NCI-H69 (cell line): ENCODE measurements at regions not wholly inside any gene's neighbourhood (a gene's known extent, or its start where the extent isn't known, plus 50 kb on each side); places are given as distances from the start of the nearest gene placed in this dataset.
"Not testable (repeated sequence)": the region's sequence is repeated elsewhere in the genome, so short reads cannot be mapped to it uniquely, and the experiment has no call there.

Experiments
- DNase-seq: peaks from one replicate; lab custom pipeline; 2025; lab: John Stamatoyannopoulos, UW

DNA sequence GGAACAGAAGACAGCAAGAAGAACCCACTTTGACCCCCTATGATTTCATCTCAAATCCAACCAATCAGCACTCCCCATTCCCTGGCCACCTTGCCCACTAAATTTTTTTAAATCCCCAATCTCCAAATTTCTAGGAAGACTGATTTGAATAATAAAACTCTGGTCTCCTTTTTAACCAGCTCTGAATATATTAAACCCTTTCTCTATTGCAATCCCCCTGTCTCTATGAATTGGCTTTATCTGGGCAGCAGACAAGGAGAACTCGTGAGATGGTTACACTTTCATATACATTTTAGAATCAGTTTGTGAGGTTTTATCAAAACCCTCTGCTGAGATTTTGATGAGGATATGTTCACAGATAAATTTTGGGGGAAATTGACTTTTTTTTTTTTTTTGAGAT, 90.3 kb upstream of the TRIM24 start:
- DNase-seq: no peak

DNA sequence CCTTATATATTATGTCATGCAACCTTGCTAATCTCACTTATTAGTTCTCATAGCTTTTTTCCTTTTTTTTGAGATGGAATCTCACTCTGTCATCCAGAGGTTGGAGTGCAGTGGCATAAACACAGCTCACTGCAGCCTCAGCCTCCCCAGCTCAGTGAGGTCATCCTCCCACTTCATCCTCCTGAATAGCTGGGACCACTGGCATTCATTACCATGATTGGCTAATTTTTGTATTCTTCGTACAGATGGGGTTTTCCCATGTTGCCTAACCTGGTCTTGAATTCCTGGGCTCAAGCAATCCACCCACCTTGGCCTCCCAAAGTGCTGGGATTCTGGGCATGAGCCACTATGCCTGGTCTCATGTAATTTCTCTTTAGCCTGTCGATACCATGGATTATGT, 89.1 kb upstream of the TRIM24 start:
- DNase-seq: no peak

DNA sequence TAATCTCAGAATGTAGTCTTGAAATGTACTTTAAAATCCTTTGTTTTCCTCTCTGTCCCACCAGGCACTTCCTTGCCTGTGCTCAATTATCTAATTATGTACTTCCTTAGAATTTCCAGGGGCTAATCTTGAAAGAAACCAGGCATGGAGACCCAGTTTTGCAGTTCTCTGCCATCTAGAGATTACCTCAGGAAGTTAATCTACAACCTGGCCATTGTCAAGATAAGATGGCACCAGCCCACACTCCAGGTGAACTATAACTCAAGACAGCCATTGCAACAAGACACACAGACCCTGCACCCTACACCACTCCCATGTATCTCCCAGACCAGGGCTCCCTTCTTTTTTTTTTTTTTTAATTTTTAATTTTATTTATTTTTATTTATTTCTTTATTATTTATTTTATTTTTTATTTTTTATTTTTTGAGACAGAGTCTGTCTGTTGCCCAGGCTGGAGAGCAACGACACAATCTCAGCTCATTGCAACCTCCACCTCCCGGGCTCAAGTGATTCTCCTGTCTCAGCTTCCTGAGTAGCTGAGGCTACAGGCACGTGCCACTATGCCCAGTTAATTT, 85.9 kb upstream of the TRIM24 start:
- DNase-seq: no peak

DNA sequence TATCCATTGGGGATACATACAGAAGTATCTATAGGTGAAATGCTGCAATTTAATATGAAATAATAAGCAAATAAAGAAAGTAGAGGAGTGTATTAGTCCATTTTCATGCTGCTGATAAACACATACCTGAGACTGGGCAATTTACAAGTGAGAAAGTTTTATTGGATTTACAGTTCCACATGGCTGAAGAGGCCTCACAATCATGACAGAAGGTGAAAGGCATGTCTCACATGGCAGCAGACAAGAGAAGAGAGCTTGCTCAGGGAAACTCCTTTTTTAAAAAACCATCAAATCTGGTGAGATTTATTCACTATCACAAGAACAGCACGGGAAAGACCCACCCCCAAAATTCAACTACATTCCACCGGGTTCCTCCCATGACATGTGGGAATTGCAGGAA, 82.8 kb upstream of the TRIM24 start:
- DNase-seq: no peak

DNA sequence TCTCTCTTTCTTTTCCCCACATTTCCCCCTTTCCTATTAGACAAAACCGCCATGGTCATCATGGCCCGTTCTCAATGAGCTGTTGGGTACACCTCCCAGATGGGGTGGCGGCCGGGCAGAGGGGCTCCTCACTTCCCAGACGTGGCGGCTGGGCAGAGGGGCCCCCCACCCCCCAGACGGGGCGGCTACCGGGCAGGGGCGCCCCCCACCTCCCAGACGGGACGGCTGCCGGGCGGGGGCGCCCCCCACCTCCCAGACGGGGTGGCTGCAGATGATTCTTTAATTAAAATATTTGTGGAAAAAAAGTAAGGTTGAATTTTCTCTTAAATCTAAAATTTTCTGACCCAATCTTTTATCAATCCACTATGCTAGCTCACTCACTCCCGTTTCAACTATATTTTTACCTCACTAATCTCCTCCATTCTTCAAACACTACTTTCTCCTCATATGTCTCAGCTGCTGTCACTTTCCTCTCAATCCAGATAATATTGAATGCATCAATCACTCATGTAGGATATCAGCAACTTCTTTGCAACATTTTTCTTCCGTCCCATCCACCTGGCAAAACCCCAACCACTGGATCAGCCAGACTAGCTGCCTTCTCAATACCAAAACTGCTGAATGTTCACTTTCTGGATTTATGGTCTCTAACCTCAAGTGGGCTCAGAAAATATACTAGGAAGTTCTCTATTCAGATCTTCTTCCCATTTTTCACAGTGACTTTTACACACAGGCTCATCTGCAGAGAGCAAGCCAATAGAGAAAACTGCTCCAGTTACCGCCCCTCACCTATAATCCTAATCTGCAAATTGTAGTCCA, 81.1 kb upstream of the TRIM24 start:
- DNase-seq: no peak

DNA sequence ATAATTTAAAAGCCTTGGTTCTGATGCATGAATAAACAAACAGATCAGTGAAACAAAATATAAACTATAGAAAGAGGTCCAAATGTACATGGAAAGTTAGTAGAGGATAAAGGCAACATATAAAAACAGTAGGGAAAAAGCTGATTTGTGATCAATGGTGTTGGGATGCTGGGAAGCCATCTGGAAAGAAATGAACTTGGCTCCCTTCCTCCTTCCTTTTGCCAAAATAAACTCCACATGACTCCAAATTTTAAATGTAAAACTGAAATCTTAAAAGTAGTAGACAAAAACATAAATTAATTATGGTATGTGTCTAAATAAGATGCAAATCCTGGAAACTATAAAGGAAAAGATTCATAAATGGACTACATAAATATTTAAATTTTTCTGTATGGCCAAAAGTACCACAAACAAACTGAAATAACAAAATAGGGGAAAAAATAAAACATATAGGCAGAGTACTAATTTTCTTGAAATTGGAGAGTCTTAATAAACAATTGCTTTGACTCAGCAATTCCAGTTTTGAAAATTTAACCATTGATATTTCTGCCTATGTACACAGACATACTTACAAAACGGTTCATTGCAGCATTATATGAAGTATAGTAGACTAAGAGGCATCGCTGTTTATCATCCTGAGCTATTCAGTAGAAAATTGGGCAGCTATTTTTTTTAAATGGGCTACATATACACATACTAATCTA, 77.0 kb upstream of the TRIM24 start:
- no peak for DNase-seq

DNA sequence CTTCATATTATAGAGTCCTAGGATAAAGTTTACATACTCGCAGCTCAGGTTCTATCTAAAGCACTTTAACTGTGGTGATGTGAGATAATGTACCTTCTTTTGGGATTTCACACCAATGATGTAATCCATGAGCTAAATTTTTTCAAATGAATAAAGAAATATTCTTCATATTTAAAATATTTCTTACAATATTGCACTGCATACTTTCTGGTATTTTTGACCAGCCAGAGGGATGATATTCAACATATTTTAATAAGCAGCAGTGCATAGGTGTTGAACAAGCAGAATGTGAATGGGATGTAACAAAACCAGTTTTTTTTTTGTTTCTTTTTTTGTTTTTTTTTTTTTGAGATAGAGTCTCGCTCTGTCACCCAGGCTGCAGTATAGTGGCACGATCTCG, 73.2 kb upstream of the TRIM24 start:
- no peak for DNase-seq

DNA sequence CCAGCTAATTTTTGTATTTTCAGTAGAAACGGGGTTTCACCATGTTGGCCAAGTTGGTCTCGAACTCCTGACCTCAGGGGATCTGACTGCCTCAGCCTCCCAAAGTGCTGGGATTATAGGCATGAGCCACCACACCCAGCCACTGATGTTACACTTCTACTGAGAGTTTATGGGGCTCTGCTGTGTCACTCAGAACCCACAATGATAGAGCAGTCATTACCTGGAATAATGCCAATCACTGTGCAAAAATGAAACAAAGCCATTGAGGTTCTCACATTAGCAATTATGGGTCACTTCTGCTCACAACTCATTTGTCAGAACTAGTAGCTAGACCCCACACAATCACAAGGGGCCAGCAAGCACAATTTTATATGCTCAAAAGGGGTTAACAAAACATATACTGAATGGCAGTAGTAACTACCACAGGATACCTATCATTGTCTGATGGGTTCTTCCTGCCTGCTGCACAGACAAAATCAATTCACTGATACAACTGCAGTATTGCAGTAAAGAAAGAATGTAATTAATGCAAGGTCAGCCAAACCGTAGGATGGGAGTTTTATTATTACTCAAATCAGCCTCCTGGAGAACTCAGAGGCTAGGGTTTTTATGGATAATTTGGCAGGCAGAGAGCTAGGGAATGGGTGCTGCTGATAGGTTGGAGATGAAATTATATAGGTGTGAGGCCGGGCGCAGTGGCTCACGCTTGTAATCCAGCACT, 72.1 kb upstream of the TRIM24 start:
- no peak for DNase-seq

DNA sequence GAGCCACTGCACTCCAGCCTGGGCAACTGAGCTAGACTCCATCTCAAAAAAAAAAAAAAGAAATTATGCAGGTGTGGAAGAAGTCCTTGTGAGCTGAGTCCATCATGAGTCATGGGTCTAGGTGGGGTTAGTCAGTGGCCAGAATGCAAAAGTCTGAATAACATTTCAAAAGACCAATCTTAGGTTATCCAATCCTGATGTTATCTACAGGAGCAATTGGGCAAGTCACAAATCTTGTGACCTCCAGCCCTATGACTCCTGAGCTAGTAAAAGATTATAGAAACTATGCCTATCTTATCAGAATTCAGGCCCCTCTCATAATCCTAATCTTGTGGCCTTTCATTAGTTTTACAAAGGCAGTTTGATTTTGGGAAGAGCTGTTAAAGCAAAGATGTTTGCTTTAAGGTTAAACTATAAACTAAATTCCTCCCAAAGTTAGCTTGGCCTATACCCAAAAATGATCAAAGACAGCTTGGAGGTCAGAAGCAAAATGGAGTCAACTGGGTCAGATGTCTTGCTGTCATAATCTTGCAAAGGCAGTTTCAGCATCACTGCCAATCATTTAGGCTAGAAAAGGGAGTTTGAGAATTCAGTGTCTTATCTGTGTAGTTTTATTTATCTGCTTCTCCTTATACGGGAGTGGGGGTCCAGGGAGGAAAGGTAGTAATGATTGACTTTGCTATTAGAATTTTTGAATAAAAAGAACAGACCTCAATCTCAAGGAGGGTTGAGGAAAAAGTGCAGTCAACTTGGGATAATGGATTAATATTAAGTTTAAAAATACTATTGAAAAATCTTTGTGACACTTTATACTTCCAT, 71.2 kb upstream of the TRIM24 start:
- DNase-seq: no peak

DNA sequence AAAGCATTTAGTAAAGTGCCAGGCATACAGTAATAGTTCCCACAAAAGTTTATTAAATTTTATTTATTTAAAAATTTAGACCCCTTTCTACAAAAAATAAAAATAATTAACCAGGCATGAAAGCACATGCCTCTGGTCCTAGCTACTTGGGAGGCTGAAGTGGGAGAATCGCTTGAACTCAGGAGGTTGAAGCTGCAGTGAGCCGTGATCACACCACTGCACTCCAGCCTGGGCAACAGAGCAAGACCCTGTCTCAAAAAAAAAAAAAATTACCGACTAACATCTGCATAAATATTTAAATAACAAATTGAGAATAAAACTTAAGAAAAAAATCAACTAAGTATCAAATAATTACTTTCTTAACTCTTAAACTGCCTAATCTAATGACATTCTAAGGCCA, 64.3 kb upstream of the TRIM24 start:
- DNase-seq: no peak

DNA sequence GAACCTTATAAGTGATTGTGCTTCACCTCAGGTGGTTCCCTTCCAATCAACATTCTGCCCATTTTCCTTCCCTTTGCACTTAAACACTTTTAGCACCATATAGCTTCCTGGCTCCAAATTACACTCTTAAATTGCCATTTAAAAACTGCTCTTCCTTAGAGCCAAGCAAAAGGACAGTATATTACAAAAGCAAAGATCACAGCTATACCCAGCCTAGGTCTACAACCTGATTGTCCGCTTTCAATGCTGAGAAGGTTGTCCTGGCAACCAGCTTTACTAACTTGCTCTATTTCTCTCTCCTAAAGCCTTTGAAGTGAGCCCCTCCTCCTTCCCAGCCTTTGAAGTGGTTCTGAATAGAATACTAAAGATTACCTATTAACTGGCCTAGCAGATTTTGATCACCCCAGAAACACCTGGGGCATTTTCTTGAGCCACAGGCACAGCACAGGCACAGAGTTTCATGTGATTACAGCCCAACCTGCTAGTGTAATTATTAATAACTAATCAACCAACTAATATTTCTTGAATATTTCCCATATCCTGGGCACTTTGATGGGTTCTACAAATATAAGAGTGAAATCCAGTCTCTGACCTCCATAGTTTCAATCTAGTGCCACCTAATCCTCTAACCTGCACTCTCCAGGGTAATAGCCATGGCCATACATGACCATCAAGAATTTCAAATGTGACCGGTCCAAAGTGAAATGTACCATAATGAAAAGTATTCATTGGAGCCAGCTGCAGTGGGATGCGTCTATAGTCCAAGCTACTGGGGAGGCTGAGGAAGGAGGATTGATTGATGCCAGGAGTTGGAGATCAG, 63.6 kb upstream of the TRIM24 start:
- peak; percentile 13 for DNase-seq

DNA sequence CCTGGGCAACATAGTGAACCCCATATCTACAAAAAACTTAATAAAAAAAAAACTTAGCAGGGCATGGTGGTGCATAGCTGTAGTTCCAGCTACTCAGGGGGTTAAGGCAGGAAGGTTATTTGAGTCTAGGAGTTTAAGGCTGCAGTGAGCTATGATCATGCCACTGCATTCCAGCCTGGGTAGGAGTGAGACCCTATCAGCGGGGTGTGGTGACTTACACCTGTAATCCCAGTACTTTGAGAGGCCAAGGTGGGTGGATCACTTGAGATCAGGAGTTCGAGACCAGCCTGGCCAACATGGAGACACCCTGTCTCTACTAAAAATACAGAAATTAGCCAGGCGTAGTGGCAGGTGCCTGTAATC, 63.0 kb upstream of the TRIM24 start:
- not testable (repeated sequence) for DNase-seq

DNA sequence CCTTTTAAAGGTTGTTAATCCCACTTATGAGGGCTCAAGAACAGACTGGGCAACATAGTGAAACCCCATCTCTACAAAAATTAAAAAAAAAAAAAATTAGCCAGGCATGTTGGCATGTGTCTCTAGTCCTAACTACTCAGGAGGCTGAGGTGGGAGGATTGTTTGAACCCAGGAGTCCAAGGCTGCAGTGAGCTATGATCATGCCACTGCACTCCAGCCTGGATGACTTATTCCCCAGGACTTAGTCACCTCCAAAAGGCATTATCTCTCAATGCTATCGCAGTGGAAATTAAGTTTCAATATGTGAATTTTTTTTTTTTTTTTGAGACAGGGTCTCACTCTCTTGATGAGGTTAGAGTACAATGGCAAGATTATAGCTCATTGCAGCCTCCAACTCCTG, 61.2 kb upstream of the TRIM24 start:
- DNase-seq: no peak

DNA sequence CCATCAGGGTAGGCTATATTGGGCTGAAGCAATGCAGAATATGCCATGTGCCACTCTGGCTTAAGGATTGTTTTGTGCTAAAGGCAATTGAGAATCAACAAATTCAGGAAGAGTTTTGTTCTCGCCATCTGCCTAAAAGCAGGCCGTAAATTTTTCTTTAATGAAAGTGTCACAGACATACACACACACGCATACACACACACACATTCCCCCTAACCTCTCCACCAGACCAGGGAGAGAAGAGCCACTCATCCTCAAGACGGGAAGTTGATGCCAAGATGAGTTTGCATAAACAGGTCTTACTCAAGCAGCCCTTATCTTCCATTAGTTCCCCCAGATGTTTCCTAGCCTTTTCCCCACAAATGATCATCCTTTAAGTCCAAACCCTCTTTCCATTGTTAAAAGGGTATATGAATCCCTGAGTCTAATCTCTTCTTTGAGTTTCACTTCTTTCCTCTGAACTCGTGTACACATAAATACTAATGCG, 59.6 kb upstream of the TRIM24 start:
- no peak for DNase-seq

DNA sequence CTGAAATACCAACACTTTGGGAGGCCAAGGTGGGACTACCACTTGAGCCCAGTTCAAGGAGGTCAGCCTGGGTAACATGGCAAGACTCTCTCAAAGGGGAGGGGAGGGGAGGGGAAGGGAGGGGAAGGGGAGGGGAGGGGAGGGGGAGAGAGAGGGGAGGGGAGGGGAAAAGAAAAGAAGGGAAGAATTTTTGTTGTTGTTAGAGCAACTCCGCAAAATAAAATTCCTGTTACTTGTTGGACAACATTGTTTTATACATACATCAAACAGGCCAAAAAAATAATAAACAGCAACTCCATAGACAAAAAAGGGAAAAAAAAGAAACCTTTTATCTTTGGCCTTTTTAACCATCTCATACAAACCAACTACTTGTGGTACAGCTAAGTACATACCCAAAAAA, 57.3 kb upstream of the TRIM24 start:
- no peak for DNase-seq

DNA sequence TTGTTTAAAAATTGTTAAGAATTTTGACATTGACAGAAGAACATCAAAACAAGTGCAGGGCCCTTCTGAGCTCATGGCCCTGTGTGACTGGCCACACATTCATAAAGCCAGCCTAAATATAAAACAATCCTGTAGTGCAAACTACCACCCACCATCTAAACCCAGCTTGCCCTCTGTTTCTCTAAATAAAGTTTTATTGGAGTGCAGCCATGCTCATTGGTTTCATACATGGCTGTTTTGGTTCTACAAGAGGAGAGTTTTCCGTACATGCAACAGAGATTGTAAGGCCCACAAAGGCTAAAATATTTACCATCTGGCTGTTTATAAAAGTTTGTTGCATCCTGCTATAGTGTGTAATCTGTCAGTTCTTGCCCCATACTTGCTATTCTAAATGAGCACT, 54.6 kb upstream of the TRIM24 start:
- no peak for DNase-seq

DNA sequence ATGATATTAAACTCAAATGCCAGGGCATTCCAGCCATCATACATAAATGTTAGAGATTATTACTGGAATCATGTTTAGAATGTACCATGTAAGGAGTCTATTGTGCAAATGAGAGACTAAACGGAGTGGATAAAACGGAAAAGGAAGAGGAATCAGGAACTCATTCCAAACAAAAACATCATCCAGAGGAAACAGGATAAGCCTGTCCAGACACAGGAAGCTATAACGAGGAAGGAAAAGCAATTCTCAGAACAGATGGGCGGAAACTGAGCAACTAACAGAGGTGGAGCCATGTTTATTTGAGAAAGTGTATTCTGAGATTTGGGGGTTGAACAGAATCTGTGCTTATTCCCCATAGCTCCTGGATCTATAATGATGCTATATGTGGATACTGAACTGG, 52.3 kb upstream of the TRIM24 start:
- DNase-seq: peak; percentile 8
